ENCODE measurements at regions not wholly inside any gene's neighbourhood (a gene's known extent, or its start where the extent isn't known, plus 50 kb on each side); places are given as distances from the start of the nearest gene placed in this dataset.
"Not testable (repeated sequence)": the region's sequence is repeated elsewhere in the genome, so short reads cannot be mapped to it uniquely, and the experiment has no call there.

DNA sequence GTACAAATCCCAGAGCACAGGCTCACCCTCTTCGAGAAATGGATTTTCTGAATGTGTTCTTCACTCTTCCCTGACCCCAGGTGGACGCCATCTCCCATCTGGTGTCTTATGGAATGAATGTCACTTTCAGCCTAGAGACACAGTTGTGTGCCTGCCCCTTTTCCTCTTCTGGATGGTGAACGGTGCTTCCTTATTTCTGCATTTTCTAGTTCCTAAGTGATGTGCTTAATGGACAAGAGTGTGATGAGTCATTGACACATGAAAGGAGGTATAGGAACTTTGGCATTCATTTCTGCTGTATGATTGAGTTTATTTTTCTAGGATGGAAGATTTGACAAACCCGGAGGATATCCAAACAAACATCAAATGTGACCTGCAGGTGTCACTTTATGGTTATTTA, 114.9 kb upstream of the PTPN20 start:
- not testable (repeated sequence) for DNase-seq (ENCODE audit: low spot score)

DNA sequence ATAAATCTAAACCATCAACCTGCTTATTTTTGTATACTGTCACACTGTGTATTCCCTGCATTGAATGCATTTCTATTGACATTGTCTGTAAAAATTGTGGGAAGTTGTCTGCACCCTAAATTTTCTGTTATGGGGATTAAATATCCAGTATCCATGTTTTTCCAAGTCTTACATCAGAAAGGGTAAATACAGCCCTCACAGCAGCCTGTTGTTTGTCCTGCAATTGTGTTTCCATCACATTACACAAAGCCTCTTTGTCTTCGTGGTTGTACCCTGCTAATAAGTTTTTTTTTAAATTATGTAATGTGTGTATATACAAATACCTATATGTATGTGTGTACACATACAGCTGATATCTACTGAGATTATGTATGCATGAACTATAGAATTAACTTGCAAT, 109.2 kb upstream of the PTPN20 start:
- not testable (repeated sequence) for DNase-seq (ENCODE audit: low spot score)

DNA sequence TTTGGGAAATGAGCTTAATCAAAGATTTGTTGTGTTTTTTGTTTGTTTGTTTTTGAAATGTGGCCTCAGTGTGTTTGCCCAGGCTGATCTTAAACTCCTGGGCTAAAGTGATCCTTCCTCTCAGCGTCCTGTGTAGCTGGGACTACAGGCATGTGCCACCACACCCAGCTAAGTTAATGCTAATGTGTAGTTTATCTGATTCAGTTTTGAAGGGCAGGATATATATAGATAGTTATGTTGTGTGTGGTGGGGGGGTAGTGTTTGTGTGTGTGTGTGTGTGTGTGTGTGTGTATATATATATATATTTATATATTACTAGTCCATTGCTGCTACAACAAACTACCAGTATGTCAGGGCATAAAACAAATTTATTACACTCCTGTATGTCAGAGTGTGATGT, 108.1 kb upstream of the PTPN20 start:
- not testable (repeated sequence) for DNase-seq (ENCODE audit: low spot score)

DNA sequence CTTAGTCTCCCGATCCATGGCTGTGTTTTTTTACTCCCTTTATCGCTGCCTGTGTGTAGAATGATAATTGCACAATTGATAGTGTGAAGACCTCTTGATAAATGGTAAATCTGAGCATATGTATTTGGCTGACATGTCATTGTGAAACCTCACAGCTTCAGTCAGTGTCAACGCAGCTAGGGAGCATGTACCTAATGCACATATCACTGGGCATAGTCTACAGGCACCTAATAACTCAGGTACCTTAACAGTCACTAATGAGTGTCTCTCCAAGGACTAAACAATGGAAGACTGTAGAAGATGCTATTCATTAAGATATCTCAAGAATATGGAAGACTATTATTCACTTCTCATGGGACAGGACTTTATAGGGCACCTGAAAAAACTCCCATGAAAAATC, 101.0 kb upstream of the PTPN20 start:
- DNase-seq (ENCODE audit: low spot score): not testable (repeated sequence)

DNA sequence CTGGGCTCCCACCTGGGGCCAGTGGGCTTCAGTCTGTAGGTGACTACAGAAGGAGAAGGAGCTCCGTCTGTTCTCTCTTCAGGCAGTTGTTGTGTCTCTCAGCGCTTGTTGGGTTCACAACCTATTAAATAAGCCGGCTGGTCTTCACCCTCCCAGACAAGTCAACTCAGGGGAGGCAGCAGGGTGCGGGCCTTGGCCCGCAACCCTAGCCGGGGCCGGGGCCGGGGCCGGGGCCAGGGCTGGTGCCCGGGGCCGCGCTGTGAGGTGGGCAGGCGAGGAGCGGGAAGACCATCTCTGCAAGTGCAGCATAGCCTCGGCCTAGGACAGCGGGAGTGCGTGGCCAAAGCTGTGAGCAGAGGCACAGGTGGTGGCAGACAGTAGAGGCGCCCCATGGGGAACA, 95.1 kb upstream of the PTPN20 start:
- not testable (repeated sequence) for DNase-seq (ENCODE audit: low spot score)

DNA sequence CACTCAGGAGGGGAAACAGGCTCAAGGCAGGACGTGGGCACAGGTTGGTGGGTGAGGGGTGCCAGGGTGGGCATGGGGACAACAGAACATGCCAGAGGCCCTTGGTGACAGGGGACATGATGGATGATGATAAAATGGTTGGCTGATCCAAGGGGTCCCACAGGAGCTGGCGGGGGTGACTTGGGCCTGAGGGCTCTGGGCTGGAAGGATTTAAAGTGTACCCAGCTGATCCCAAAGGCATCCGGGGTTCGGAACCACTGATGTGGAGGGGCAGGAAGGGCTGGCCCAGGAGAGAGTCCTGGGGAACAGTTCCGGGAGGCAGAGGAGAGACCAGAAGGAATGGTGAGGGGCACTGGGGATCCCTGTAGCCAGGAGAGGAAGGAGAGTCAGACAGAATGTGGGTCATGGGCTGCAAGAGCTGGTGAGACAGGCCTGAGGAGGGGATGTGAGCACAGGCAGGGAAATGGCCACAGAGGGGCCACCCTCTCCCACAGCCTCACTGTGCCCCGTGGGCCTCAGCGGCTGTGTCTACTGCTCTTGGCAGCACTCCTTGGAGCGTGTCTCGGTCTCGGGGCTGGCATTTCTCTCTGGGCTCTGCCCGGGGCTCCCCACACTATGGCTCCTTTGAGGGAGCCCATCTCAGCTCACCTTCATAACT, 70.7 kb upstream of the PTPN20 start:
- not testable (repeated sequence) for DNase-seq (ENCODE audit: low spot score)

DNA sequence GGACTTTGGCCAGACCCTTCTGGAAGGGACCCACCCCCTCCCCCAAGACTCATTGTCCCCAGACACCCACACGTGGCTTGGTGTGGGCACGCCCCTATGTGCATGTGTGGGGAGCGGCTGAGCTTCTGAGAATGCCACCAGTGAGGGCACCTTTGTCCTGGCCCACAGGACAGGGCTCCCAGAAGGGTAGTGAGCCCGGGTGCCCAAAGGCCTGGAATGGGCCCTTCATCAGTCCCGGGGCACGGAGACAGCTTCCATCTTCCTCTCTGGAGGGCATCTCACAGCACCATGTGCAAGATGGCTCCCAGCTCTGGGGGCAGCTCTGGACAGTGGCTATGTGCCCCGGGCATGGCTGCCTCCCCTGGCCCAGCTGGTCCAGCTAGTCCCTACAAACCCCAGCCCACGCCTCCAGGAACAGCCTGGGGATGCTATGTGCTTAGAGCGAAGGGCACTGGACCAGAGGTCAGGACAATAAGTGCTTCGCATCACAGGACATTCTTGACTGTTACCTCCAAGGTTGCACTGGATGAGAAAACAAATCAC, 70.1 kb upstream of the PTPN20 start:
- DNase-seq (ENCODE audit: low spot score): not testable (repeated sequence)

DNA sequence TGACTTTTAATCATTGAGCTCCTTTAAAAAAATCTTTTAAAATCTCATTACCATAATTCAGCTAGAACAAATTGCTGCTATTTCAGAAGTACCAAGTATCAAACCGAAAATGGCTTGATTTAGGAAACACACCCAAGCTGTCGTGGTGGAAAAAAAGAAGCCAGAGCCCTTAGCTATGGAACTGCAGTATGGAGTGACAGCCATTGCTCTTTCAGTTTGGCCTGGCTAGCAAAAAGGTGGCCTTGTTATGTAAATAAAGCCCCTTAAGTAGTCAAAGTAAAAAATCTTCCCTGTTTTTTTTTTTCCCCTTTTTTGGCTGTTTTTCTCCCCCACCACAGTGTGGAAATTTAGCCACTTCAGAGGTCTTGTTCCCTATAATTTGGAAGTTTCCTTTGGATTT, 66.0 kb upstream of the PTPN20 start:
- not testable (repeated sequence) for DNase-seq (ENCODE audit: low spot score)

DNA sequence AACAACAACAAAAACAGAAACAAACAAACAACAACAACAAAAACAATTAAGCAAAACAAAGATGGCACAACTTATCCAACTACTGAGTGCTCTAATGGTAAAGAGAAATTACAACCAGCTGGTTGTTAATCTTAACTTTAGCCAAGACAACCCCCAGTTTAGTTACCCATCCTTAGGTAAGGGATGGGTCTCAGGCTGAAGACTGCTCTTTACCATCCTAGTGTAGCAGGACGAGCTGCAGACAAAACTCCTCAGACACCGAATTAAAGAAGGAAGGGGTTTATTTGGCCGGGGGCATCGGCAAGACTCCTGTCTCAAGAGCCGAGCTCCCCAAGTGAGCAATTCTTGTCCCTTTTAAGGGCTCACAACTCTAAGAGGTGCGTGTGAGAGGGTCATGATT, 65.6 kb upstream of the PTPN20 start:
- DNase-seq (ENCODE audit: low spot score): not testable (repeated sequence)

DNA sequence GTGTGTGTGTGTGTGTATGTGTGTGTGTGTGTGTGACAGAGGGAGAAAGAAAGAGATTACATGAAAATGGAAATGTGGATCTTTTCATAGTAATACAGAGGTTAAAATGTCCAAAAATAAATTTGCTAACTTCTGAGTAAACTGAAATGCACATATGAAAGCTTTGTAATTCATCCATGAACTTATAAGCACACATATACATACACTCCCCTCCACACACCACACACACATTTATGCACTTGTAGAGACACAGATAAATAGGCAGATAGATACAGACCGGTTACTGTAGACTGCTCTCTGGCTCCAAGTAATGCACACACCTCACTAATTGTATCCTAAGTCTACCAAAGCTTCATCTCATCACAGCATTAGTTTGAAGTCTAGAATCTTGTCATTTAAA, 50.5 kb upstream of the PTPN20 start:
- not testable (repeated sequence) for DNase-seq (ENCODE audit: low spot score)
